ENCODE measurements at regions not wholly inside any gene's neighbourhood (a gene's known extent, or its start where the extent isn't known, plus 50 kb on each side); places are given as distances from the start of the nearest gene placed in this dataset.

- Histone ChIP-seq H2BK20ac (ENCODE audit: low read depth, low read length) (no peak overlapping the region), H4K91ac (ENCODE audit: insufficient read depth, low read depth, low read length) (no peak overlapping the region), H4K5ac (ENCODE audit: low read depth, low read length) (no peak overlapping the region), H3K36me3 (ENCODE audit: control insufficient read depth, insufficient read depth, low read length) (no peaks in the 10 kb centered on the region), H2AK5ac (ENCODE audit: low read depth, low read length) (no peak overlapping the region), H3K9me1 (ENCODE audit: insufficient read depth, low read length) (no peaks in the 10 kb centered on the region), H3K4me1 (ENCODE audit: control insufficient read depth, insufficient read depth, low read length) (no peaks in the 10 kb centered on the region), H2BK15ac (ENCODE audit: low read depth, low read length) (no peak overlapping the region), H3K23ac (ENCODE audit: low read depth, low read length) (no peak overlapping the region), H3K4ac (ENCODE audit: low read depth, low read length) (no peak overlapping the region), H3K27ac (ENCODE audit: insufficient read depth, low read length) (no peak overlapping the region), H3K4me2 (ENCODE audit: low read depth, low read length) (no peak overlapping the region), H3K14ac (replicated peaks; ENCODE audit: low read depth, low read length) (no peak overlapping the region), H4K20me1 (ENCODE audit: insufficient read depth, low read length) (no peaks in the 10 kb centered on the region), H2AFZ (replicated peaks; ENCODE audit: low read length, poor library complexity) (no peak overlapping the region), H3K27me3 (ENCODE audit: control insufficient read depth, insufficient read depth, low read length) (peaks cover 3% of the 10 kb centered on the region; the same call in 1 of the 2 replicates), H2BK120ac (ENCODE audit: low read depth, low read length) (no peak overlapping the region), H2AK9ac (replicated peaks; ENCODE audit: low read depth, low read length, poor library complexity) (no peak overlapping the region), H3K79me1 (ENCODE audit: low read depth in 1 of 2, low read length in 2 of 2) (no peaks in the 10 kb centered on the region), H3K9me3 (ENCODE audit: control insufficient read depth, insufficient read depth, low read length) (no peaks in the 10 kb centered on the region), H2BK5ac (ENCODE audit: low read depth, low read length, poor library complexity, severe bottlenecking) (no peak overlapping the region), H3K4me3 (ENCODE audit: insufficient read depth, low read depth, low read length) (no peak overlapping the region), H3K56ac (ENCODE audit: extremely low read depth, insufficient read depth, low read length) (no peak overlapping the region), H3K18ac (ENCODE audit: low read depth, low read length) (no peak overlapping the region), H3K9ac (ENCODE audit: low read depth, low read length) (no peak overlapping the region), H4K8ac (ENCODE audit: low read depth in 2 of 2, low read length in 2 of 2) (no peak overlapping the region)
- POLR2A ChIA-PET (ENCODE audit: unreplicated experiment) = no interaction called here
- intact Hi-C loops (cut with micrococcal nuclease) (loop anchor here (1.0 kb wide), 1 partner anchor 413 kb away; no protein-coding TSS in a partner anchor), in situ Hi-C loops (cut with MboI; ENCODE audit: low sequenced_read_pairs) (no loop called here), dilution Hi-C loops (cut with HindIII; ENCODE audit: low sequenced_read_pairs, unreplicated experiment) (no loop called here)
- ATAC-seq (ENCODE audit: low read depth) (no peak), DNase-seq (no peak)
- TF ChIP-seq CTCF (conservative IDR thresholded peaks at IDR 0.05; ENCODE audit: low read depth, low read length) = no peak
- no peak for TF ChIP-seq SMC3 (IDR thresholded peaks at IDR 0.05; ENCODE audit: low read depth, low read length)
- TF ChIP-seq, protein P1, sequence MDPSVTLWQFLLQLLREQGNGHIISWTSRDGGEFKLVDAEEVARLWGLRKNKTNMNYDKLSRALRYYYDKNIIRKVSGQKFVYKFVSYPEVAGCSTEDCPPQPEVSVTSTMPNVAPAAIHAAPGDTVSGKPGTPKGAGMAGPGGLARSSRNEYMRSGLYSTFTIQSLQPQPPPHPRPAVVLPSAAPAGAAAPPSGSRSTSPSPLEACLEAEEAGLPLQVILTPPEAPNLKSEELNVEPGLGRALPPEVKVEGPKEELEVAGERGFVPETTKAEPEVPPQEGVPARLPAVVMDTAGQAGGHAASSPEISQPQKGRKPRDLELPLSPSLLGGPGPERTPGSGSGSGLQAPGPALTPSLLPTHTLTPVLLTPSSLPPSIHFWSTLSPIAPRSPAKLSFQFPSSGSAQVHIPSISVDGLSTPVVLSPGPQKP (IDR thresholded peaks at IDR 0.05; ENCODE audit: borderline replicate concordance, low read depth, low read length) = no peak
- no peak for TF ChIP-seq RCOR1 (IDR thresholded peaks at IDR 0.05; ENCODE audit: insufficient replicate concordance, low read length)
- CTCF ChIA-PET = no interaction called here
- no TSS peak for BruUV-seq (replicated peaks)
Measured at GRCh38 chr2:62343206-62343605, 147.3 kb downstream of the B3GNT2 start.

Data from IMR-90 (cell line).